ENCODE measurements at regions not wholly inside any gene's neighbourhood (a gene's known extent, or its start where the extent isn't known, plus 50 kb on each side); places are given as distances from the start of the nearest gene placed in this dataset.

DNA sequence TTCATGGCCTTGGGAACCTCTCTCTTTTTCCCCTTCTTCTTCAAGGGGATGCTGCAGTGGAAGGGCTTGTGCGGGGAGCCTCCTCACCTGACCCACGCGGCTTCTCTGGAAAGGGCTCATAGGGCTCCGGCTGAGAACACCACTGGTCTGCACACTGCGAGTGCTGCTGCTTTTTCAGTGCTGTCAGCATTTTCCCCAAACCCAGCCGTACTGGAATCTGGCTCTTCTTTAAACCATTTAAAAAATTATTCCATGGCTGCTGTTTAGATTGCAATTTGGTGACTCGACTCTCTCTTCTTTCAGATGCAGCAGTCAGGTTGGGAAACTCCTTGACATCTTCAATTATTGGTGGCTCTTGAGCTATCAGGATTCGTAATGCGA lies 272.6 kb upstream of the DSEL start:
- Mint-ChIP-seq H3K27me3 (ENCODE audit: unreplicated experiment) (no peaks in the 10 kb centered on the region), H3K4me1 (ENCODE audit: low read depth, unreplicated experiment) (no peaks in the 10 kb centered on the region), H3K4me3 (ENCODE audit: unreplicated experiment) (no peak overlapping the region), H3K9me3 (ENCODE audit: unreplicated experiment) (peaks cover 2% of the 10 kb centered on the region), H3K36me3 (ENCODE audit: unreplicated experiment) (no peaks in the 10 kb centered on the region), H3K27ac (ENCODE audit: unreplicated experiment) (no peak overlapping the region)
- DNase-seq, result no peak
- TF ChIP-seq, protein P1, sequence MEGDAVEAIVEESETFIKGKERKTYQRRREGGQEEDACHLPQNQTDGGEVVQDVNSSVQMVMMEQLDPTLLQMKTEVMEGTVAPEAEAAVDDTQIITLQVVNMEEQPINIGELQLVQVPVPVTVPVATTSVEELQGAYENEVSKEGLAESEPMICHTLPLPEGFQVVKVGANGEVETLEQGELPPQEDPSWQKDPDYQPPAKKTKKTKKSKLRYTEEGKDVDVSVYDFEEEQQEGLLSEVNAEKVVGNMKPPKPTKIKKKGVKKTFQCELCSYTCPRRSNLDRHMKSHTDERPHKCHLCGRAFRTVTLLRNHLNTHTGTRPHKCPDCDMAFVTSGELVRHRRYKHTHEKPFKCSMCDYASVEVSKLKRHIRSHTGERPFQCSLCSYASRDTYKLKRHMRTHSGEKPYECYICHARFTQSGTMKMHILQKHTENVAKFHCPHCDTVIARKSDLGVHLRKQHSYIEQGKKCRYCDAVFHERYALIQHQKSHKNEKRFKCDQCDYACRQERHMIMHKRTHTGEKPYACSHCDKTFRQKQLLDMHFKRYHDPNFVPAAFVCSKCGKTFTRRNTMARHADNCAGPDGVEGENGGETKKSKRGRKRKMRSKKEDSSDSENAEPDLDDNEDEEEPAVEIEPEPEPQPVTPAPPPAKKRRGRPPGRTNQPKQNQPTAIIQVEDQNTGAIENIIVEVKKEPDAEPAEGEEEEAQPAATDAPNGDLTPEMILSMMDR (IDR thresholded peaks at IDR 0.05; ENCODE audit: partially characterized antibody, unreplicated experiment), result no peak

DNA sequence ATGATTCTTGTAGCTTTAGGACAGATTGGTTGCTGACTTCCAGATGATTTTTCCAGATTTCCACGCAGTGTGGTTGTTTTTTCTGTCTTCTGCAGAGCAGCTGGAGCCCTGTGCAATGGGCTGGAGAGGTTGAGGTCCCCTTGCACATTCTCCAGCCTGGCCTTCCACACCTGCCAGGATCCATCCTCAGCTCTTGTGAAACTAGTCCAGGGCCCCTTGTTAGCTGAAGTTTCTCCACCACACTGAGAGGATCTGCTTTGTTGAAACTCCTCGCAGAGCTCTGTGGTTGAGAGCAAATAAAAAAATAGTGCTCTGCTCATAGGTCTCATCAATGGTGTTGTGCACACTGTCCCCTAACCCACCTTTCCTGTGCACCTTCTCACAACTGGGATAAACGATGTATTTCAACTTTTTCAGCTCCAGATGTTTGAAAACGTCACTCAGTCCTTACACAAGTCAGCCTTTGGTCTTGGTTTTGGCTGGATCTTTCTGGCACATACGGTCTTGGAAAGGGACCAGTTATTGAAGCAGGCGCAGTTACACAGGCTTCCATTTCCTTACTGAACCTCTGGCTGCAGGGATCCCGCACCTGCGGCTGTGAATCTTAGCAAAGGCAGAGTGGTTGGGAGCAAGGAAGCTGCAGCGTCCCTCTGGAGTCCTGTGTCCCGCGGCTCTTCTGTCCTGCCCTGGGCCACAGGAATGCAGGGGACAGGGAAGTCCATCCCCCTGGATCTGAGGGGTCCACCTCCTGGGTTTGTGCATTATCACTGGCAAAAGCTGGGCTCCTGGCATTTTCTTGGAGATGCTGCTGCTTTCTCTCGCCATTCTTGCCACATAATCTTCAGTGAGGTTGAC lies 272.0 kb upstream of the DSEL start:
- no peak for DNase-seq
- Mint-ChIP-seq H3K36me3 (ENCODE audit: unreplicated experiment) (no peaks in the 10 kb centered on the region), H3K27me3 (ENCODE audit: unreplicated experiment) (no peaks in the 10 kb centered on the region), H3K4me1 (ENCODE audit: low read depth, unreplicated experiment) (no peaks in the 10 kb centered on the region), H3K9me3 (ENCODE audit: unreplicated experiment) (peaks cover 2% of the 10 kb centered on the region), H3K4me3 (ENCODE audit: unreplicated experiment) (no peak overlapping the region), H3K27ac (ENCODE audit: unreplicated experiment) (no peak overlapping the region)
- TF ChIP-seq, protein P1 (IDR thresholded peaks at IDR 0.05; ENCODE audit: partially characterized antibody, unreplicated experiment), result no peak

DNA sequence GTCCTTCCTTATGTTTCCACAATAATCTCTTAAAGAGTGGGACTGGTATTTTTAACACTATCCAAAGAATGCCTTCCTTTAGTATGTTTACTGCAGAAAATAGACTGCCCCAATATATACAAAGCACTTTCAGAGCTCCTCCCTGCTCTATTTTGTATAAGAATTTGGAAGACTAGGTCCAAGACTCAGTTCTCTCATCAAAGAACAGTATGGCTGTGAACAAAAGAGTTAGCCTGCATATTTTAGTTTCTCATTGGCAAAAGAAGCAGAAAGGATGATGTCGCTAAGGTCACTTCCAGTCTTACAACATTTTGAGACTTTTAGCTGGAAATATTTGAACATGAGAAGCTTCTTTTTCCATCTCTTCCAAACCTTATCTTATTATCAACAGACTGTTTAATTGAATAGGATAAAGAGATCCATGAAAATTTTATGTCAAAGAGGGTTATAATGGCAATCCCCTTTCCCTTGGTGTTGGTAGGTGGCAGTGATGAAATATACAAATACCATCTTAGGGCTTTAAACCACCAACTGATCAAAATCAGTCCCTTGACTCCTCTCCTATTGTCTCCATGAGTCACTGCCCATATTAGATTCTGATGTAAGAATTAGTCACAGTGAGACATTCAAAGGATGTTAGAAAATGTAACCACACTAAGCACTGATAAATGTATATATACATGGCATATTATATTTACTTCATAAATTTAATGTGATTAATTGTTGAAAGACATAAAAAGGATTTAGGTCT lies 266.9 kb upstream of the DSEL start:
- DNase-seq, result no peak
- Mint-ChIP-seq H3K27ac (ENCODE audit: unreplicated experiment) (no peak overlapping the region), H3K4me3 (ENCODE audit: unreplicated experiment) (no peak overlapping the region), H3K36me3 (ENCODE audit: unreplicated experiment) (no peaks in the 10 kb centered on the region), H3K9me3 (ENCODE audit: unreplicated experiment) (peaks cover 2% of the 10 kb centered on the region), H3K4me1 (ENCODE audit: low read depth, unreplicated experiment) (no peaks in the 10 kb centered on the region), H3K27me3 (ENCODE audit: unreplicated experiment) (no peaks in the 10 kb centered on the region)
- TF ChIP-seq, protein P1 (IDR thresholded peaks at IDR 0.05; ENCODE audit: partially characterized antibody, unreplicated experiment), result no peak

DNA sequence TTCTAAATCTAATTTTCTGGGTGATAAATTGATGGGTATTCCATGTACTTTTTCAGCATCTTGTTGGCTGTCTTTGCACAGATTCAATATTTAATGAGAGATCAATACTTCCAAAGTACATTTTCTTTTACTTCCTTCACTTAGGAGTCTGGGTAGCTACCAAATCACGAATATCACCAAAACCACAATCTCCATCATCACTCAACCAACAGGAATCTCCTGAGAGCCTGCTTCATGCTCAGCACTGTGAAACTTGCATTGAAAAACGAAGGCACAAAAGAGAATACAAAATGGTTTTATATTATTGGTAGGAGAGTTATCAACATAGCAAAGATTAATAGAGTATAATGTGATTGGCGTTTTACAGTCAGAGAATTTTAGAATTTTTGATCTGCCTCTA lies 261.5 kb upstream of the DSEL start:
- TF ChIP-seq, protein P1 (IDR thresholded peaks at IDR 0.05; ENCODE audit: partially characterized antibody, unreplicated experiment), result no peak
- no peak overlapping the region for H3K4me3 Mint-ChIP-seq (ENCODE audit: unreplicated experiment)
- no peaks in the 10 kb centered on the region for H3K9me3 Mint-ChIP-seq (ENCODE audit: unreplicated experiment)
- no peak for DNase-seq
- H3K4me1 Mint-ChIP-seq (ENCODE audit: low read depth, unreplicated experiment), result no peaks in the 10 kb centered on the region
- H3K27ac Mint-ChIP-seq (ENCODE audit: unreplicated experiment), result no peak overlapping the region
- H3K36me3 Mint-ChIP-seq (ENCODE audit: unreplicated experiment), result no peaks in the 10 kb centered on the region
- H3K27me3 Mint-ChIP-seq (ENCODE audit: unreplicated experiment), result no peaks in the 10 kb centered on the region

DNA sequence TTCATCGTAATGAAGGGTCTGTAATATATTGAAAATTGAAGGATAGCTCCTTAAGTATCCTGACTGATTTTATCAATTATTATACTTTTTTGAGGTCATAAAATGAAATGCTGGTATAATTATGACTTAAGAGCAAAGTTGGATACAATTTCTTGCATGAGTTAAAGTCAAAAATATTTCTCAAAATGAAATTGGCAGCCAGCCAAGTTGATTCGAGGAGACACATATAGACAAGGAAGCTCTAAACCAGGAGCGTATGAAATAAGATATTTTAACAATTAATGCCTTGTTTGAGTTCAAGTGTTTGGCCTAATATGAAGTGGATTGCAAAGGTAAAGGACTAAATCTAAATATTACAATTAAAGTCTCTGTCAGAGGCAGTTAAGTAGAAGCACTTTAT lies 260.4 kb upstream of the DSEL start:
- no peaks in the 10 kb centered on the region for H3K4me1 Mint-ChIP-seq (ENCODE audit: low read depth, unreplicated experiment)
- H3K4me3 Mint-ChIP-seq (ENCODE audit: unreplicated experiment), result no peak overlapping the region
- no peaks in the 10 kb centered on the region for H3K9me3 Mint-ChIP-seq (ENCODE audit: unreplicated experiment)
- H3K27me3 Mint-ChIP-seq (ENCODE audit: unreplicated experiment), result no peaks in the 10 kb centered on the region
- H3K27ac Mint-ChIP-seq (ENCODE audit: unreplicated experiment), result no peak overlapping the region
- H3K36me3 Mint-ChIP-seq (ENCODE audit: unreplicated experiment), result no peaks in the 10 kb centered on the region
- DNase-seq, result no peak
- TF ChIP-seq, protein P1 (IDR thresholded peaks at IDR 0.05; ENCODE audit: partially characterized antibody, unreplicated experiment), result no peak

Data from glutamatergic neuron (in vitro differentiated cells).